ENCODE measurements at regions not wholly inside any gene's neighbourhood (a gene's known extent, or its start where the extent isn't known, plus 50 kb on each side); places are given as distances from the start of the nearest gene placed in this dataset.

DNA sequence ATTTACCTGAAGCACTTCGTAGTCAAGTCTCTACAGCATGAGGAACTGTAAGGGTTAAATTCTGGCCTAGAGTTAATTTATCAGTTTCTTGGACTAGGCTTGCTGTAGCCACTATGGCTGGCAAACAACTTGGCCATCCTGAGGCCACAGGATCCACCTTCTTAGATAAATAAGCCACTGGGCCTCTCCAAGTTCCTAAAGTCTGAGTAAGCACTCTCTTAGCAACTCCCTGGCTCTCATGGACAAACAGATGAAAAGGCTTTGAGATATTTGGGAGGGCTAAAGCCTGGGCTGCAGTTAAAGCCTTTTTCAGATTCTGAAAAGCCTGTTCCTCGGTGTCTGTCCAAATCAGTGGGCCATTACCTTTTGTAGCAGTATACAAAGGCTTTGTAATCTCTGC, 675.0 kb downstream of the TMEM121 start:
- BruUV-seq (replicated peaks): no TSS peak
- DNase-seq (ENCODE audit: low spot score) (no peak), FAIRE-seq (no peak), ATAC-seq (no peak)
- H3K27ac ChIP-seq (ENCODE audit: extremely low read length, insufficient read depth, low read length): no peak overlapping the region
- no peaks in the 10 kb centered on the region for H3K36me3 ChIP-seq (replicated peaks in 1 of 2; ENCODE audit: control insufficient read depth in 1 of 2, insufficient read depth in 2 of 2, low read length in 2 of 2)
- no peaks in the 10 kb centered on the region for H3K4me1 ChIP-seq (ENCODE audit: insufficient read depth, low read length)
- H3K9ac ChIP-seq (ENCODE audit: insufficient read depth, low read depth, low read length): no peak overlapping the region
- CTCF ChIA-PET (ENCODE audit: low intra/inter-chr PET ratio, low total read pairs): no interaction called here
- no peaks in the 10 kb centered on the region for H3K9me3 ChIP-seq (ENCODE audit: low read length)
- intact Hi-C loops (cut with micrococcal nuclease; ENCODE audit: unreplicated experiment): no loop called here
- no peak overlapping the region for H3K4me3 ChIP-seq (replicated peaks in 1 of 3; ENCODE audit: insufficient read depth in 1 of 3, low read depth in 2 of 3, low read length in 3 of 3)
- no peaks in the 10 kb centered on the region for H3K79me2 ChIP-seq (ENCODE audit: insufficient read depth, low read length)
- no peaks in the 10 kb centered on the region for H4K20me1 ChIP-seq (ENCODE audit: insufficient read depth, low read length)
- peaks cover 0 to 7% of the 10 kb centered on the region in 2 experiments; a peak in 2 of 5 replicates for H3K27me3 ChIP-seq (ENCODE audit: control insufficient read depth in 1 of 2, insufficient read depth in 2 of 2, low read length in 2 of 2)
- H2AFZ ChIP-seq (ENCODE audit: low read length): no peak overlapping the region
- WGBS (ENCODE audit: low lambda C conversion rate): 23% methylated on average over 2 of the region's 2 CpGs
- no peak overlapping the region for H3K4me2 ChIP-seq (ENCODE audit: low read depth, low read length)
- in situ Hi-C loops (cut with HindIII; ENCODE audit: extremely low pct_ligation_motif_present, low pct_unique_long_range_greater_than_20kb): no loop called here
- POLR2A ChIA-PET: no interaction called here
- TF ChIP-seq, protein P1, sequence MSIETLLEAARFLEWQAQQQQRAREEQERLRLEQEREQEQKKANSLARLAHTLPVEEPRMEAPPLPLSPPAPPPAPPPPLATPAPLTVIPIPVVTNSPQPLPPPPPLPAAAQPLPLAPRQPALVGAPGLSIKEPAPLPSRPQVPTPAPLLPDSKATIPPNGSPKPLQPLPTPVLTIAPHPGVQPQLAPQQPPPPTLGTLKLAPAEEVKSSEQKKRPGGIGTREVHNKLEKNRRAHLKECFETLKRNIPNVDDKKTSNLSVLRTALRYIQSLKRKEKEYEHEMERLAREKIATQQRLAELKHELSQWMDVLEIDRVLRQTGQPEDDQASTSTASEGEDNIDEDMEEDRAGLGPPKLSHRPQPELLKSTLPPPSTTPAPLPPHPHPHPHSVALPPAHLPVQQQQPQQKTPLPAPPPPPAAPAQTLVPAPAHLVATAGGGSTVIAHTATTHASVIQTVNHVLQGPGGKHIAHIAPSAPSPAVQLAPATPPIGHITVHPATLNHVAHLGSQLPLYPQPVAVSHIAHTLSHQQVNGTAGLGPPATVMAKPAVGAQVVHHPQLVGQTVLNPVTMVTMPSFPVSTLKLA (IDR thresholded peaks at IDR 0.05): no peak
- TF ChIP-seq, protein P2, sequence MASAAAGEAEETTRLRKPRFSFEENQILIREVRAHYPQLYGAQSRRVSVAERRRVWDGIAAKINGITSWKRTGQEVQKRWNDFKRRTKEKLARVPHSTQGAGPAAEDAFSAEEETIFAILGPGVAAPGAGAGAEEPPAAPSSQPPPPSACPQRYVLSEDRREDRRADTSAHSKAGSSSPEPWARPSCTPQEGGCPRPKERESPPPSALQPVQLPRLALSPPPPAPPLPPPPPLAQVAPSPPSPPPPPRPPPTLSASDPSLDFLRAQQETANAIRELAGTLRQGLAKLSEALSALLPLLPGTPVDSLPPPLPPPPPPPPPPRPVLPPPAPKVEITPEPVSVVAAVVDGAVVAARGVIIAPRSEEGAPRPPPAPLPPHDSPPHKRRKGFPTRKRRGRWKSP (CRISPR knock-in tag; IDR thresholded peaks at IDR 0.05): no peak
- TF ChIP-seq SKI (IDR thresholded peaks at IDR 0.05; ENCODE audit: partially characterized antibody): no peak
- TF ChIP-seq PAF1 (CRISPR knock-in tag; IDR thresholded peaks at IDR 0.05): no peak
- TF ChIP-seq WIZ (CRISPR knock-in tag; IDR thresholded peaks at IDR 0.05): no peak
- TF ChIP-seq RXRB (CRISPR knock-in tag; IDR thresholded peaks at IDR 0.05; ENCODE audit: borderline replicate concordance): no peak
- no peak for TF ChIP-seq ZNF766 (CRISPR knock-in tag; IDR thresholded peaks at IDR 0.05; ENCODE audit: borderline replicate concordance)
- TF ChIP-seq, protein P3, sequence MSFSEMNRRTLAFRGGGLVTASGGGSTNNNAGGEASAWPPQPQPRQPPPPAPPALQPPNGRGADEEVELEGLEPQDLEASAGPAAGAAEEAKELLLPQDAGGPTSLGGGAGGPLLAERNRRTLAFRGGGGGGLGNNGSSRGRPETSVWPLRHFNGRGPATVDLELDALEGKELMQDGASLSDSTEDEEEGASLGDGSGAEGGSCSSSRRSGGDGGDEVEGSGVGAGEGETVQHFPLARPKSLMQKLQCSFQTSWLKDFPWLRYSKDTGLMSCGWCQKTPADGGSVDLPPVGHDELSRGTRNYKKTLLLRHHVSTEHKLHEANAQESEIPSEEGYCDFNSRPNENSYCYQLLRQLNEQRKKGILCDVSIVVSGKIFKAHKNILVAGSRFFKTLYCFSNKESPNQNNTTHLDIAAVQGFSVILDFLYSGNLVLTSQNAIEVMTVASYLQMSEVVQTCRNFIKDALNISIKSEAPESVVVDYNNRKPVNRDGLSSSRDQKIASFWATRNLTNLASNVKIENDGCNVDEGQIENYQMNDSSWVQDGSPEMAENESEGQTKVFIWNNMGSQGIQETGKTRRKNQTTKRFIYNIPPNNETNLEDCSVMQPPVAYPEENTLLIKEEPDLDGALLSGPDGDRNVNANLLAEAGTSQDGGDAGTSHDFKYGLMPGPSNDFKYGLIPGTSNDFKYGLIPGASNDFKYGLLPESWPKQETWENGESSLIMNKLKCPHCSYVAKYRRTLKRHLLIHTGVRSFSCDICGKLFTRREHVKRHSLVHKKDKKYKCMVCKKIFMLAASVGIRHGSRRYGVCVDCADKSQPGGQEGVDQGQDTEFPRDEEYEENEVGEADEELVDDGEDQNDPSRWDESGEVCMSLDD (CRISPR knock-in tag; IDR thresholded peaks at IDR 0.05; ENCODE audit: borderline replicate concordance): no peak
- TF ChIP-seq FOXC1 (CRISPR knock-in tag; IDR thresholded peaks at IDR 0.05; ENCODE audit: borderline replicate concordance): no peak
- TF ChIP-seq, protein P4, sequence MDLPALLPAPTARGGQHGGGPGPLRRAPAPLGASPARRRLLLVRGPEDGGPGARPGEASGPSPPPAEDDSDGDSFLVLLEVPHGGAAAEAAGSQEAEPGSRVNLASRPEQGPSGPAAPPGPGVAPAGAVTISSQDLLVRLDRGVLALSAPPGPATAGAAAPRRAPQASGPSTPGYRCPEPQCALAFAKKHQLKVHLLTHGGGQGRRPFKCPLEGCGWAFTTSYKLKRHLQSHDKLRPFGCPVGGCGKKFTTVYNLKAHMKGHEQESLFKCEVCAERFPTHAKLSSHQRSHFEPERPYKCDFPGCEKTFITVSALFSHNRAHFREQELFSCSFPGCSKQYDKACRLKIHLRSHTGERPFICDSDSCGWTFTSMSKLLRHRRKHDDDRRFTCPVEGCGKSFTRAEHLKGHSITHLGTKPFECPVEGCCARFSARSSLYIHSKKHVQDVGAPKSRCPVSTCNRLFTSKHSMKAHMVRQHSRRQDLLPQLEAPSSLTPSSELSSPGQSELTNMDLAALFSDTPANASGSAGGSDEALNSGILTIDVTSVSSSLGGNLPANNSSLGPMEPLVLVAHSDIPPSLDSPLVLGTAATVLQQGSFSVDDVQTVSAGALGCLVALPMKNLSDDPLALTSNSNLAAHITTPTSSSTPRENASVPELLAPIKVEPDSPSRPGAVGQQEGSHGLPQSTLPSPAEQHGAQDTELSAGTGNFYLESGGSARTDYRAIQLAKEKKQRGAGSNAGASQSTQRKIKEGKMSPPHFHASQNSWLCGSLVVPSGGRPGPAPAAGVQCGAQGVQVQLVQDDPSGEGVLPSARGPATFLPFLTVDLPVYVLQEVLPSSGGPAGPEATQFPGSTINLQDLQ (CRISPR knock-in tag; IDR thresholded peaks at IDR 0.05): no peak
- TF ChIP-seq, protein P5, sequence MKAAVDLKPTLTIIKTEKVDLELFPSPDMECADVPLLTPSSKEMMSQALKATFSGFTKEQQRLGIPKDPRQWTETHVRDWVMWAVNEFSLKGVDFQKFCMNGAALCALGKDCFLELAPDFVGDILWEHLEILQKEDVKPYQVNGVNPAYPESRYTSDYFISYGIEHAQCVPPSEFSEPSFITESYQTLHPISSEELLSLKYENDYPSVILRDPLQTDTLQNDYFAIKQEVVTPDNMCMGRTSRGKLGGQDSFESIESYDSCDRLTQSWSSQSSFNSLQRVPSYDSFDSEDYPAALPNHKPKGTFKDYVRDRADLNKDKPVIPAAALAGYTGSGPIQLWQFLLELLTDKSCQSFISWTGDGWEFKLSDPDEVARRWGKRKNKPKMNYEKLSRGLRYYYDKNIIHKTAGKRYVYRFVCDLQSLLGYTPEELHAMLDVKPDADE (CRISPR knock-in tag; IDR thresholded peaks at IDR 0.05): no peak
- TF ChIP-seq, protein P6, sequence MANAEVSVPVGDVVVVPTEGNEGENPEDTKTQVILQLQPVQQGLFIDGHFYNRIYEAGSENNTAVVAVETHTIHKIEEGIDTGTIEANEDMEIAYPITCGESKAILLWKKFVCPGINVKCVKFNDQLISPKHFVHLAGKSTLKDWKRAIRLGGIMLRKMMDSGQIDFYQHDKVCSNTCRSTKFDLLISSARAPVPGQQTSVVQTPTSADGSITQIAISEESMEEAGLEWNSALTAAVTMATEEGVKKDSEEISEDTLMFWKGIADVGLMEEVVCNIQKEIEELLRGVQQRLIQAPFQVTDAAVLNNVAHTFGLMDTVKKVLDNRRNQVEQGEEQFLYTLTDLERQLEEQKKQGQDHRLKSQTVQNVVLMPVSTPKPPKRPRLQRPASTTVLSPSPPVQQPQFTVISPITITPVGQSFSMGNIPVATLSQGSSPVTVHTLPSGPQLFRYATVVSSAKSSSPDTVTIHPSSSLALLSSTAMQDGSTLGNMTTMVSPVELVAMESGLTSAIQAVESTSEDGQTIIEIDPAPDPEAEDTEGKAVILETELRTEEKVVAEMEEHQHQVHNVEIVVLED (CRISPR knock-in tag; IDR thresholded peaks at IDR 0.05; ENCODE audit: borderline replicate concordance): no peak
- TF ChIP-seq CC2D1A (CRISPR knock-in tag; IDR thresholded peaks at IDR 0.05): no peak
- no peak for TF ChIP-seq NFKB2 (CRISPR knock-in tag; IDR thresholded peaks at IDR 0.05; ENCODE audit: borderline replicate concordance)

Data from HepG2 (cell line).